H1 (cell line): ENCODE measurements at regions not wholly inside any gene's neighbourhood (a gene's known extent, or its start where the extent isn't known, plus 50 kb on each side); places are given as distances from the start of the nearest gene placed in this dataset.

Source experiments
- CTCF ChIA-PET: fragments of 300-600 bp; sonication (Branson Sonifier 250); formaldehyde crosslinking; loops from one replicate; lab custom pipeline; 2021; ENCODE audit not compliant: partially characterized antibody; lab: Charles Lee
- POLR2A ChIA-PET: fragments of 300-600 bp; sonication (Branson Sonifier 250); formaldehyde crosslinking; loops from one replicate; lab custom pipeline; 2021; ENCODE audit warnings: inconsistent platforms; ENCODE audit not compliant: partially characterized antibody; lab: Charles Lee
- DNase-seq, 2 experiments: peaks; one replicate each; pipeline versions ENCODE4 v3.0.0 to v3.0.0-alpha.2; 2010 to 2022; ENCODE audit warnings: low spot score in 2 of 2, low read depth in 1 of 2, mixed read lengths in 1 of 2
- FAIRE-seq: peaks from 2 replicates; lab custom pipeline; 2011; peaks lifted over from hg19 to GRCh38; lab: Jason Lieb, UNC
- H2AFZ ChIP-seq: 2 replicates; pipeline ENCODE4 v1.8.1; 2012; ENCODE audit warnings: low read length, inconsistent platforms
- H2AK5ac ChIP-seq: 2 replicates; pipeline ENCODE4 v1.6.1; 2013; ENCODE audit warnings: low read depth, low read length
- H2BK120ac ChIP-seq: replicated peaks from 2 replicates; pipeline ENCODE3; 2013; ENCODE audit warnings: low read depth, low read length, inconsistent platforms
- H2BK12ac ChIP-seq: 2 replicates; pipeline ENCODE4 v1.6.1; 2013; ENCODE audit warnings: low read depth, low read length
- H2BK15ac ChIP-seq: 2 replicates; pipeline ENCODE4 v1.6.1; 2013; ENCODE audit warnings: low read length
- H2BK20ac ChIP-seq: 2 replicates; pipeline ENCODE4 v1.6.1; 2013; ENCODE audit warnings: low read length
- H2BK5ac ChIP-seq: 2 replicates; pipeline ENCODE4 v1.6.1; 2013; ENCODE audit warnings: low read depth, low read length
- H3K14ac ChIP-seq: 2 replicates; pipeline ENCODE4 v1.6.1; 2013; ENCODE audit warnings: inconsistent platforms; ENCODE audit not compliant: insufficient read length
- H3K18ac ChIP-seq: 2 replicates; pipeline ENCODE4 v1.6.1; 2013; ENCODE audit warnings: low read length; ENCODE audit errors: extremely low read depth
- H3K23ac ChIP-seq: 2 replicates; pipeline ENCODE4 v1.6.1; 2013; ENCODE audit warnings: inconsistent platforms; ENCODE audit not compliant: insufficient read length
- H3K23me2 ChIP-seq: 2 replicates; pipeline ENCODE4 v1.6.1; 2013; ENCODE audit warnings: low read depth, low read length
- H3K27ac ChIP-seq: 2 replicates; pipeline ENCODE4 v1.6.1; 2011; ENCODE audit warnings: low read depth, low read length, inconsistent platforms
- H3K27me3 ChIP-seq, 4 experiments: replicated peaks in 1 of 4; 1 replicate in 1 of 4; 2 replicates in 3 of 4; pipeline versions ENCODE4 v1.6.1 to v1.8.1; 2011 to 2013; ENCODE audit warnings: low read length in 3 of 4, mild to moderate bottlenecking in 3 of 4, inconsistent platforms in 2 of 4, mixed read lengths in 2 of 4, moderate library complexity in 1 of 4; ENCODE audit not compliant: control insufficient read depth in 3 of 4, insufficient read depth in 3 of 4; ENCODE audit errors: extremely low read depth in 1 of 4
- H3K36me3 ChIP-seq, 4 experiments: 2 replicates each; pipeline versions ENCODE4 v1.6.1 to v1.8.1; 2011 to 2013; ENCODE audit warnings: mild to moderate bottlenecking in 4 of 4, low read length in 3 of 4, moderate library complexity in 2 of 4, control low read depth in 1 of 4, inconsistent platforms in 1 of 4; ENCODE audit not compliant: insufficient read depth in 4 of 4, control insufficient read depth in 2 of 4
- H3K4ac ChIP-seq: replicated peaks from 2 replicates; pipeline ENCODE3; 2013; ENCODE audit warnings: low read length, low read depth, mixed read lengths, inconsistent platforms; ENCODE audit not compliant: insufficient read length
- H3K4me1 ChIP-seq, 4 experiments: replicated peaks in 1 of 4; 1 replicate in 1 of 4; 2 replicates in 3 of 4; pipeline versions ENCODE4 v1.6.1 to v1.8.1; 2011 to 2013; ENCODE audit warnings: low read length in 3 of 4, inconsistent platforms in 2 of 4, mixed read lengths in 1 of 4; ENCODE audit not compliant: insufficient read depth in 4 of 4, control insufficient read depth in 3 of 4
- H3K4me2 ChIP-seq, 2 experiments: 2 replicates each; pipeline versions ENCODE4 v1.6.1 to v1.8.1; 2011 to 2013; ENCODE audit warnings: low read depth in 2 of 2, low read length in 2 of 2, control low read depth in 1 of 2, inconsistent platforms in 1 of 2, mild to moderate bottlenecking in 1 of 2; ENCODE audit not compliant: insufficient read depth in 1 of 2
- H3K4me3 ChIP-seq, 4 experiments: fragments of 200-600, 300-600 bp in 1 of 4; sonication (generic), shearing (Covaris generic), sonication (Bioruptor Twin) in 1 of 4; 2 replicates each; pipeline versions ENCODE4 v1.5.1 to v1.8.1; 2011 to 2016; ENCODE audit warnings: low read length in 4 of 4, low read depth in 3 of 4, control low read depth in 2 of 4, inconsistent platforms in 2 of 4, mild to moderate bottlenecking in 2 of 4, mixed read lengths in 1 of 4, moderate library complexity in 1 of 4; ENCODE audit not compliant: insufficient read depth in 2 of 4; ENCODE audit errors: extremely low read depth in 1 of 4
- H3K56ac ChIP-seq: replicated peaks from 2 replicates; pipeline ENCODE3; 2013; ENCODE audit warnings: low read depth, mild to moderate bottlenecking, mixed read lengths, low read length, inconsistent platforms; ENCODE audit not compliant: insufficient read length
- H3K79me1 ChIP-seq: 2 replicates; pipeline ENCODE4 v1.6.1; 2013; ENCODE audit warnings: low read depth, low read length, control low read depth
- H3K79me2 ChIP-seq, 2 experiments: 2 replicates each; pipeline versions ENCODE4 v1.6.1 to v1.8.1; 2012 to 2013; ENCODE audit warnings: low read length in 2 of 2, mild to moderate bottlenecking in 2 of 2, inconsistent platforms in 1 of 2; ENCODE audit not compliant: insufficient read depth in 2 of 2, control insufficient read depth in 1 of 2
- H3K9ac ChIP-seq, 4 experiments: replicated peaks in 1 of 4; 1 replicate in 1 of 4; 2 replicates in 3 of 4; pipeline versions ENCODE4 v1.6.1 to v1.8.1; 2011 to 2013; ENCODE audit warnings: low read depth in 3 of 4, low read length in 3 of 4, control low read depth in 2 of 4, mild to moderate bottlenecking in 2 of 4, moderate library complexity in 2 of 4, inconsistent platforms in 1 of 4; ENCODE audit errors: extremely low read depth in 1 of 4
- H3K9me3 ChIP-seq, 2 experiments: 2 replicates each; pipeline versions ENCODE4 v1.6.1 to v1.8.1; 2012 to 2013; ENCODE audit warnings: mild to moderate bottlenecking in 2 of 2, moderate library complexity in 2 of 2, control low read depth in 1 of 2, inconsistent platforms in 1 of 2, low read depth in 1 of 2, low read length in 1 of 2, mixed read lengths in 1 of 2; ENCODE audit not compliant: insufficient read depth in 2 of 2
- H4K20me1 ChIP-seq, 2 experiments: replicated peaks in 1 of 2; 2 replicates each; pipeline versions ENCODE3 to v1.8.1; 2011 to 2013; ENCODE audit warnings: inconsistent platforms in 2 of 2, low read length in 2 of 2, mild to moderate bottlenecking in 1 of 2; ENCODE audit not compliant: insufficient read depth in 2 of 2, control insufficient read depth in 1 of 2
- H4K5ac ChIP-seq: 2 replicates; pipeline ENCODE4 v1.6.1; 2013; ENCODE audit warnings: low read length, low read depth, mixed read lengths, inconsistent platforms; ENCODE audit not compliant: insufficient read length
- H4K8ac ChIP-seq: 2 replicates; pipeline ENCODE4 v1.8.0; 2013; ENCODE audit warnings: mild to moderate bottlenecking, moderate library complexity, low read length, inconsistent platforms; ENCODE audit not compliant: insufficient read depth; ENCODE audit errors: extremely low read depth
- H4K91ac ChIP-seq: replicated peaks from 2 replicates; pipeline ENCODE3; 2013; ENCODE audit warnings: low read length, mixed read lengths, inconsistent platforms; ENCODE audit not compliant: insufficient read length
- WGBS, 2 experiments: shearing (Covaris generic) in 1 of 2; methylation state at CpG; one replicate each; pipeline versions ENCODE4 v1.1.6 to v1.1.7; 2013 to 2015; ENCODE audit warnings: low lambda C conversion rate in 2 of 2, mixed read lengths in 2 of 2, inconsistent platforms in 1 of 2, low coverage in 1 of 2, missing lambda C conversion rate in 1 of 2; ENCODE audit not compliant: insufficient replicate concordance in 2 of 2, insufficient coverage in 1 of 2, insufficient read length in 1 of 2; ENCODE audit errors: extremely low coverage in 1 of 2, missing lambda C conversion rate in 1 of 2; 5-methylcytosine and 5-hydroxymethylcytosine counted together
- TF ChIP-seq, protein P1 (sequence below): IDR thresholded peaks from 2 replicates; pipeline ENCODE4 v1.6.1; 2012; ENCODE audit warnings: low read length, inconsistent platforms

DNA sequence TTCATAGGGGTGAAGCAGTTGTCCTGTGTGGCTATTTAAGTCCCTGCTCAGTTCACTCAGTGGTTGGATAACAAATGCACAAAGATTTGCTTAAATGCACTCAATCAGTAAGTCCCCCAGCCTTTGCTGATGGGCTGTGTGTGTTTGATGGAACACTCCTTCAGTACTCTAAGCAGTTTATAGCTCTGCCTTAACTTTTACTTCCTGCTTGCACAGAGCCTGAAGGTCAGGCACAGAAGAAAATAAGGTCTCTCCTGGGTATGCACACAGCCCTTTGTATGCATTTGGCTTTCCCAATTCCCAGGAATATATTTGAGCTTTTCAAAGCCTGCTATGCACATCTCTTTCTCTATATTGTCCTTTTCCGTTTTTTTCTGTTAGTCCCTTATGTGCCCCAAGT is 208.7 kb upstream of the STK17B start:
- Histone ChIP-seq H4K91ac (no peak overlapping the region), H2BK15ac (no peak overlapping the region), H3K27me3 (no peaks in the 10 kb centered on the region), H3K9ac (no peak overlapping the region), H2AFZ (no peak overlapping the region), H4K8ac (no peak overlapping the region), H2BK12ac (no peak overlapping the region), H3K27ac (no peak overlapping the region), H3K14ac (no peak overlapping the region), H3K9me3 (no peaks in the 10 kb centered on the region), H3K36me3 (no peaks in the 10 kb centered on the region), H2BK20ac (no peak overlapping the region), H4K5ac (no peak overlapping the region), H3K56ac (no peak overlapping the region), H3K4ac (no peak overlapping the region), H3K18ac (no peak overlapping the region), H3K79me2 (no peaks in the 10 kb centered on the region), H3K23ac (no peak overlapping the region), H3K4me3 (no peak overlapping the region), H3K23me2 (no peaks in the 10 kb centered on the region), H3K79me1 (no peaks in the 10 kb centered on the region), H3K4me1 (no peaks in the 10 kb centered on the region), H2AK5ac (no peak overlapping the region), H2BK5ac (no peak overlapping the region), H2BK120ac (no peak overlapping the region), H4K20me1 (no peaks in the 10 kb centered on the region), H3K4me2 (no peak overlapping the region)
- DNase-seq: no peak
- WGBS, 2 experiments: 67% methylated on average over 1 of the region's 1 CpG; no CpG with 5 or more reads in 1 of the 2 experiments
- ChIA-PET POLR2A (no interaction called here), CTCF (interaction anchor here (1.0 to 1.8 kb wide), 3 partner anchors 9 to 380 kb away, joined by 3 to 6 read pairs (median 3); no protein-coding TSS in a partner anchor)
- TF ChIP-seq, protein P1, sequence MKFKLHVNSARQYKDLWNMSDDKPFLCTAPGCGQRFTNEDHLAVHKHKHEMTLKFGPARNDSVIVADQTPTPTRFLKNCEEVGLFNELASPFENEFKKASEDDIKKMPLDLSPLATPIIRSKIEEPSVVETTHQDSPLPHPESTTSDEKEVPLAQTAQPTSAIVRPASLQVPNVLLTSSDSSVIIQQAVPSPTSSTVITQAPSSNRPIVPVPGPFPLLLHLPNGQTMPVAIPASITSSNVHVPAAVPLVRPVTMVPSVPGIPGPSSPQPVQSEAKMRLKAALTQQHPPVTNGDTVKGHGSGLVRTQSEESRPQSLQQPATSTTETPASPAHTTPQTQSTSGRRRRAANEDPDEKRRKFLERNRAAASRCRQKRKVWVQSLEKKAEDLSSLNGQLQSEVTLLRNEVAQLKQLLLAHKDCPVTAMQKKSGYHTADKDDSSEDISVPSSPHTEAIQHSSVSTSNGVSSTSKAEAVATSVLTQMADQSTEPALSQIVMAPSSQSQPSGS: no peak
- no peak for FAIRE-seq
